DND-41 (cell line): ENCODE measurements at regions not wholly inside any gene's neighbourhood (a gene's known extent, or its start where the extent isn't known, plus 50 kb on each side); places are given as distances from the start of the nearest gene placed in this dataset.

Experiments used
- EZH2 ChIP-seq: IDR thresholded peaks from 3 replicates; pipeline ENCODE4 v1.6.1; 2012; ENCODE audit warnings: borderline replicate concordance, low read depth, mild to moderate bottlenecking, moderate library complexity, low read length, inconsistent platforms; ENCODE audit not compliant: severe bottlenecking
- TF ChIP-seq, protein P1 (sequence below): IDR thresholded peaks from 2 replicates; pipeline ENCODE4 v1.5.1; 2012; ENCODE audit warnings: borderline replicate concordance, low read length, moderate library complexity, mild to moderate bottlenecking; ENCODE audit not compliant: poor library complexity, severe bottlenecking; ENCODE audit errors: extremely low read depth

DNA sequence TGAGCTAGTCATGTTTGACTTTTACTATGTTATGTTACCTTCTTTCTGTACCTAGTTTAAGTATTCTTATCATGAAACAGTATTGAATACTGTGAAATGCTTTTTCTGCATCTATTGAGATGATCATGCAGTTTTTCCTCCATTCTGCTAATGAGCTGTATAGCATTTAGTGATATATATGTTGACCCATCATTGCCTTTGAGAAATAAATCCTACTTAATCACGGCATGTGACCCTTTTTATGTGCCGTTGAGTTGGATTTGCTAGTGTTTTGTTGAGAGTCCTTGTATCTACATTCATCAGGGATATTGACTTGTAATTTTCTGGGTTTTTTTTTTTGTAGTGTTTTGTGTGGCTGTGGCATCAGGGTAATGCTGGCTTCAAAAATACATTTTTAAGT, 537.7 kb upstream of the AADAT start:
- TF ChIP-seq, protein P1, sequence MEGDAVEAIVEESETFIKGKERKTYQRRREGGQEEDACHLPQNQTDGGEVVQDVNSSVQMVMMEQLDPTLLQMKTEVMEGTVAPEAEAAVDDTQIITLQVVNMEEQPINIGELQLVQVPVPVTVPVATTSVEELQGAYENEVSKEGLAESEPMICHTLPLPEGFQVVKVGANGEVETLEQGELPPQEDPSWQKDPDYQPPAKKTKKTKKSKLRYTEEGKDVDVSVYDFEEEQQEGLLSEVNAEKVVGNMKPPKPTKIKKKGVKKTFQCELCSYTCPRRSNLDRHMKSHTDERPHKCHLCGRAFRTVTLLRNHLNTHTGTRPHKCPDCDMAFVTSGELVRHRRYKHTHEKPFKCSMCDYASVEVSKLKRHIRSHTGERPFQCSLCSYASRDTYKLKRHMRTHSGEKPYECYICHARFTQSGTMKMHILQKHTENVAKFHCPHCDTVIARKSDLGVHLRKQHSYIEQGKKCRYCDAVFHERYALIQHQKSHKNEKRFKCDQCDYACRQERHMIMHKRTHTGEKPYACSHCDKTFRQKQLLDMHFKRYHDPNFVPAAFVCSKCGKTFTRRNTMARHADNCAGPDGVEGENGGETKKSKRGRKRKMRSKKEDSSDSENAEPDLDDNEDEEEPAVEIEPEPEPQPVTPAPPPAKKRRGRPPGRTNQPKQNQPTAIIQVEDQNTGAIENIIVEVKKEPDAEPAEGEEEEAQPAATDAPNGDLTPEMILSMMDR = no peak
- TF ChIP-seq EZH2 = no peak
